ENCODE measurements at regions not wholly inside any gene's neighbourhood (a gene's known extent, or its start where the extent isn't known, plus 50 kb on each side); places are given as distances from the start of the nearest gene placed in this dataset.
A peak's percentile ranks its signal among the peaks of the same experiment; 100 is the strongest.

- H3K27me3 Mint-ChIP-seq (ENCODE audit: low read depth) = no peaks in the 10 kb centered on the region
- peak; percentile 78; the same call in 1 of the 2 replicates for TF ChIP-seq CTCF (IDR thresholded peaks at IDR 0.05)
- TF ChIP-seq ATF3 (CRISPR knock-in tag; conservative IDR thresholded peaks at IDR 0.05) = no peak
- TF ChIP-seq SOX15 (CRISPR knock-in tag; IDR thresholded peaks at IDR 0.05) = no peak
- TF ChIP-seq ELF4 (CRISPR knock-in tag; IDR thresholded peaks at IDR 0.05; ENCODE audit: low read depth) = no peak
- peak; percentile 100 for ATAC-seq
These were observed 387.5 kb downstream of the CCSER2 start for GRCh38 chr10:84715911-84716310.

GRCh38 chr10:84718877-84719616 is 390.7 kb downstream of the CCSER2 start:
- Mint-ChIP-seq H3K27ac (no peak overlapping the region), H3K9me3 (no peaks in the 10 kb centered on the region), H3K36me3 (no peaks in the 10 kb centered on the region), H3K4me1 (no peaks in the 10 kb centered on the region), H3K4me3 (no peak overlapping the region), H3K27me3 (ENCODE audit: low read depth) (no peaks in the 10 kb centered on the region; the same call in 1 of the 2 replicates)
- ChIA-PET POLR2A (interaction anchor here (0.7 kb wide), 1 partner anchor 62 kb away, joined by 3 read pairs; no protein-coding TSS in a partner anchor), CTCF (interaction anchor here (0.6 to 9.0 kb wide), 3 partner anchors 53 to 106 kb away, joined by 3 to 67 read pairs (median 5); no protein-coding TSS in a partner anchor)
- DNase-seq (ENCODE audit: low spot score) = no peak
- no peak for ATAC-seq
- no peak for TF ChIP-seq NR1H2 (CRISPR knock-in tag; IDR thresholded peaks at IDR 0.05)
- TF ChIP-seq USF2 (CRISPR knock-in tag; IDR thresholded peaks at IDR 0.05) = no peak
- TF ChIP-seq ZNF532 (CRISPR knock-in tag; IDR thresholded peaks at IDR 0.05; ENCODE audit: borderline replicate concordance) = no peak
- no peak for TF ChIP-seq CTCF (IDR thresholded peaks at IDR 0.05)
- TF ChIP-seq JAZF1 (CRISPR knock-in tag; IDR thresholded peaks at IDR 0.05) = no peak
- no peak for TF ChIP-seq TCF7 (CRISPR knock-in tag; IDR thresholded peaks at IDR 0.05; ENCODE audit: low read depth)
- no peak for TF ChIP-seq FOXK1 (CRISPR knock-in tag; IDR thresholded peaks at IDR 0.05)
- no peak for TF ChIP-seq E2F5 (CRISPR knock-in tag; IDR thresholded peaks at IDR 0.05)
- TF ChIP-seq MXD4 (CRISPR knock-in tag; IDR thresholded peaks at IDR 0.05; ENCODE audit: borderline replicate concordance) = no peak
- TF ChIP-seq ZNF263 (CRISPR knock-in tag; IDR thresholded peaks at IDR 0.05; ENCODE audit: low read depth) = no peak
- TF ChIP-seq E2F1 (CRISPR knock-in tag; IDR thresholded peaks at IDR 0.05) = no peak
- no peak for TF ChIP-seq HMGA2 (CRISPR knock-in tag; IDR thresholded peaks at IDR 0.05)
- TF ChIP-seq GABPB1 (CRISPR knock-in tag; IDR thresholded peaks at IDR 0.05) = no peak
- no peak for TF ChIP-seq ZNF317 (CRISPR knock-in tag; IDR thresholded peaks at IDR 0.05; ENCODE audit: borderline replicate concordance, low read depth)
- no peak for TF ChIP-seq ZNF138 (CRISPR knock-in tag; conservative IDR thresholded peaks at IDR 0.05)
- no peak for TF ChIP-seq FOXP4 (CRISPR knock-in tag; IDR thresholded peaks at IDR 0.05)

More at GRCh38 chr10:84715911-84716310, 387.5 kb downstream of the CCSER2 start:
- H3K36me3 Mint-ChIP-seq = no peaks in the 10 kb centered on the region
- H3K4me3 Mint-ChIP-seq = no peak overlapping the region
- ChIA-PET POLR2A (no interaction called here), CTCF (interaction anchor here (0.6 to 9.0 kb wide), 9 partner anchors 12 to 678 kb away, joined by 3 to 67 read pairs (median 3); no protein-coding TSS in a partner anchor)
- no peaks in the 10 kb centered on the region for H3K4me1 Mint-ChIP-seq
- no peaks in the 10 kb centered on the region for H3K9me3 Mint-ChIP-seq
- DNase-seq (ENCODE audit: low spot score) = peak; percentile 69
- no peak overlapping the region for H3K27ac Mint-ChIP-seq

Data from WTC11 (cell line).